Kasumi-1 (cell line): ENCODE measurements at regions not wholly inside any gene's neighbourhood (a gene's known extent, or its start where the extent isn't known, plus 50 kb on each side); places are given as distances from the start of the nearest gene placed in this dataset.
"Not testable (repeated sequence)": the region's sequence is repeated elsewhere in the genome, so short reads cannot be mapped to it uniquely, and the experiment has no call there.

Source experiments
- DNase-seq, 2 experiments: peaks; one replicate each; lab custom pipeline; 2025; lab: John Stamatoyannopoulos, UW

GRCh38 chr3:165624761-165625160 lies 212.5 kb downstream of the BCHE start:
- no peak for DNase-seq

GRCh38 chr3:165622356-165622755 lies 214.9 kb downstream of the BCHE start:
- no peak for DNase-seq

- no peak for DNase-seq
Observed at GRCh38 chr3:165619069-165619468, 218.2 kb downstream of the BCHE start.

GRCh38 chr3:165617134-165617533 lies 220.1 kb downstream of the BCHE start:
- no peak for DNase-seq

- no peak for DNase-seq
Observed at GRCh38 chr3:165614337-165614736, 222.9 kb downstream of the BCHE start.

GRCh38 chr3:165613014-165613413 lies 224.2 kb downstream of the BCHE start:
- DNase-seq: no peak

GRCh38 chr3:165607221-165607620 lies 230.0 kb downstream of the BCHE start:
- DNase-seq: no peak

GRCh38 chr3:165603196-165603595 lies 234.0 kb downstream of the BCHE start:
- no peak for DNase-seq

GRCh38 chr3:165572566-165572965 lies 264.7 kb downstream of the BCHE start:
- DNase-seq: not testable (repeated sequence)

- no peak for DNase-seq
Observed at GRCh38 chr3:165568907-165569462, 268.2 kb downstream of the BCHE start.

GRCh38 chr3:165555785-165556184 lies 281.4 kb downstream of the BCHE start:
- DNase-seq: no peak

- DNase-seq: no peak
Observed at GRCh38 chr3:165553371-165553770, 283.9 kb downstream of the BCHE start.

GRCh38 chr3:165549665-165550064 lies 287.6 kb downstream of the BCHE start:
- DNase-seq: no peak

- DNase-seq: no peak
Observed at GRCh38 chr3:165549037-165549436, 288.2 kb downstream of the BCHE start.

- DNase-seq: no peak
Observed at GRCh38 chr3:165545059-165545458, 292.2 kb downstream of the BCHE start.

GRCh38 chr3:165544432-165544831 lies 292.8 kb downstream of the BCHE start:
- no peak for DNase-seq

GRCh38 chr3:165538166-165538565 lies 299.1 kb downstream of the BCHE start:
- DNase-seq: no peak

- no peak for DNase-seq
Observed at GRCh38 chr3:165532851-165533250, 304.4 kb downstream of the BCHE start.

- DNase-seq: no peak
Observed at GRCh38 chr3:165529451-165529850, 307.8 kb downstream of the BCHE start.

GRCh38 chr3:165526367-165526766 lies 310.9 kb downstream of the BCHE start:
- no peak for DNase-seq

- no peak for DNase-seq
Observed at GRCh38 chr3:165523801-165524200, 313.4 kb downstream of the BCHE start.

GRCh38 chr3:165522386-165522785 lies 314.8 kb downstream of the BCHE start:
- DNase-seq: no peak

GRCh38 chr3:165521131-165521871 lies 315.9 kb downstream of the BCHE start:
- no peak for DNase-seq

GRCh38 chr3:165519687-165520086 lies 317.5 kb downstream of the BCHE start:
- DNase-seq: no peak
